Endothelial cell of umbilical vein (primary cell): ENCODE measurements at regions not wholly inside any gene's neighbourhood (a gene's known extent, or its start where the extent isn't known, plus 50 kb on each side); places are given as distances from the start of the nearest gene placed in this dataset.
"Not testable (repeated sequence)": the region's sequence is repeated elsewhere in the genome, so short reads cannot be mapped to it uniquely, and the experiment has no call there.

Experiments
- BruUV-seq: library from RNA; stranded (reverse); fragments of 400-500 nt; replicated peaks from 2 replicates; lab custom pipeline; 2021; lab: Mats Ljungman, UMichigan
- CTCF ChIA-PET: fragments of 300-600, 350-600 bp; sonication (Branson Sonifier 250); formaldehyde crosslinking; loops from one replicate; lab custom pipeline; 2021; ENCODE audit warnings: antibody characterized with exemption, inconsistent platforms; lab: Charles Lee
- POLR2A ChIA-PET: fragments of 300-600, 350-600 bp; sonication (Branson Sonifier 250); formaldehyde crosslinking; loops from one replicate; lab custom pipeline; 2021; ENCODE audit warnings: antibody characterized with exemption, inconsistent platforms; lab: Charles Lee
- DNase-seq: peaks from one replicate; pipeline ENCODE4 v3.0.0-alpha.2; 2011; ENCODE audit warnings: low read depth, low spot score
- FAIRE-seq: peaks from 2 replicates; lab custom pipeline; 2011; peaks lifted over from hg19 to GRCh38; lab: Jason Lieb, UNC
- H2AFZ ChIP-seq: 2 replicates; pipeline ENCODE4 v1.6.0; 2012; ENCODE audit warnings: low read depth, low read length, control low read depth, inconsistent platforms
- H3K27ac ChIP-seq: 2 replicates; pipeline ENCODE4 v1.5.1; 2011; ENCODE audit warnings: low read depth, mild to moderate bottlenecking, control low read depth, low read length, moderate library complexity; ENCODE audit not compliant: insufficient read depth
- H3K27me3 ChIP-seq, 2 experiments: 2 replicates each; pipeline versions ENCODE4 v1.6.0 to v1.6.1; 2011; ENCODE audit warnings: low read length in 2 of 2, mixed read lengths in 1 of 2; ENCODE audit not compliant: control insufficient read depth in 2 of 2, insufficient read depth in 2 of 2
- H3K36me3 ChIP-seq, 2 experiments: 2 replicates in 1 of 2; 3 replicates in 1 of 2; pipeline ENCODE4 v1.5.1; 2011; ENCODE audit warnings: low read length in 2 of 2, mild to moderate bottlenecking in 1 of 2, moderate library complexity in 1 of 2; ENCODE audit not compliant: control insufficient read depth in 2 of 2, insufficient read depth in 2 of 2; ENCODE audit errors: extremely low read depth in 1 of 2
- H3K4me1 ChIP-seq: 3 replicates; pipeline ENCODE4 v1.5.1; 2011; ENCODE audit warnings: mild to moderate bottlenecking, low read length; ENCODE audit not compliant: control insufficient read depth, insufficient read depth; ENCODE audit errors: extremely low read depth
- H3K4me2 ChIP-seq: 2 replicates; pipeline ENCODE4 v1.6.1; 2011; ENCODE audit warnings: low read length, control low read depth, mixed read lengths; ENCODE audit not compliant: insufficient read depth
- H3K4me3 ChIP-seq, 3 experiments: fragments of 200-600 bp in 1 of 3; sonication (generic), shearing (Covaris generic) in 1 of 3; replicated peaks in 1 of 3; 2 replicates each; pipeline ENCODE4 v1.5.1; 2011 to 2016; ENCODE audit warnings: control low read depth in 3 of 3, low read length in 3 of 3, mild to moderate bottlenecking in 2 of 3, inconsistent platforms in 1 of 3, low read depth in 1 of 3, moderate library complexity in 1 of 3; ENCODE audit not compliant: insufficient read depth in 1 of 3
- H3K79me2 ChIP-seq: 2 replicates; pipeline ENCODE4 v1.6.0; 2012; ENCODE audit warnings: low read length, inconsistent platforms; ENCODE audit not compliant: control insufficient read depth, insufficient read depth
- H3K9ac ChIP-seq: replicated peaks from 2 replicates; pipeline ENCODE3; 2011; ENCODE audit warnings: low read length, control low read depth; ENCODE audit not compliant: insufficient read depth; ENCODE audit errors: extremely low read depth
- H3K9me1 ChIP-seq: replicated peaks from 3 replicates; pipeline ENCODE4 v1.6.0; 2011; ENCODE audit warnings: mild to moderate bottlenecking, low read length; ENCODE audit not compliant: control insufficient read depth, insufficient read depth; ENCODE audit errors: extremely low read depth
- H3K9me3 ChIP-seq: replicated peaks from 2 replicates; pipeline ENCODE4 v1.5.1; 2012; ENCODE audit warnings: low read length, inconsistent platforms; ENCODE audit not compliant: control insufficient read depth, insufficient read depth
- H4K20me1 ChIP-seq: replicated peaks from 2 replicates; pipeline ENCODE3; 2011; ENCODE audit warnings: mild to moderate bottlenecking, low read length; ENCODE audit not compliant: control insufficient read depth, insufficient read depth; ENCODE audit errors: extremely low read depth
- GATA2 ChIP-seq: IDR thresholded peaks from 2 replicates; pipeline ENCODE4 v1.7.0; 2011; ENCODE audit warnings: low read depth, mild to moderate bottlenecking, moderate library complexity, mixed read lengths, low read length; ENCODE audit not compliant: insufficient read length, insufficient read depth
- JUN ChIP-seq: IDR thresholded peaks from 2 replicates; pipeline ENCODE4 v1.6.1; 2011; ENCODE audit warnings: borderline replicate concordance, low read depth; ENCODE audit not compliant: insufficient read length, insufficient read depth
- POLR2A ChIP-seq: IDR thresholded peaks from 2 replicates; pipeline ENCODE4 v1.6.1; 2012; ENCODE audit warnings: low read depth, mild to moderate bottlenecking, control low read depth, low read length
- POLR2AphosphoS5 ChIP-seq: IDR thresholded peaks from 2 replicates; pipeline ENCODE4 v1.6.1; 2012; ENCODE audit warnings: low read depth, mild to moderate bottlenecking, control low read depth, low read length, moderate library complexity; ENCODE audit not compliant: insufficient read depth
- dilution Hi-C: fragments of 300-500 bp; cut with MboI; formaldehyde crosslinking; loops from one replicate; pipeline ENCODE4 v1.15.0; 2019; ENCODE audit warnings: low sequenced_read_pairs; ENCODE audit not compliant: extremely low pct_ligation_motif_present
- intact Hi-C: fragments of 100-400 bp; cut with micrococcal nuclease; formaldehyde crosslinking; loops from one replicate; pipeline ENCODE4 v1.10.0; 2022
- TF ChIP-seq, protein P1 (sequence below): IDR thresholded peaks from 2 replicates; pipeline ENCODE4 v1.6.1; 2011; ENCODE audit not compliant: insufficient read depth, insufficient read length
- TF ChIP-seq, protein P2 (sequence below), 2 donors: IDR thresholded peaks; 1 replicate in 1 of 2; 2 replicates in 1 of 2; pipeline ENCODE4 v1.5.1; 2011; ENCODE audit warnings: low read length in 2 of 2, mild to moderate bottlenecking in 2 of 2, moderate library complexity in 2 of 2, control low read depth in 1 of 2, inconsistent platforms in 1 of 2, low read depth in 1 of 2; ENCODE audit not compliant: insufficient read depth in 1 of 2; ENCODE audit errors: extremely low read depth in 1 of 2

DNA sequence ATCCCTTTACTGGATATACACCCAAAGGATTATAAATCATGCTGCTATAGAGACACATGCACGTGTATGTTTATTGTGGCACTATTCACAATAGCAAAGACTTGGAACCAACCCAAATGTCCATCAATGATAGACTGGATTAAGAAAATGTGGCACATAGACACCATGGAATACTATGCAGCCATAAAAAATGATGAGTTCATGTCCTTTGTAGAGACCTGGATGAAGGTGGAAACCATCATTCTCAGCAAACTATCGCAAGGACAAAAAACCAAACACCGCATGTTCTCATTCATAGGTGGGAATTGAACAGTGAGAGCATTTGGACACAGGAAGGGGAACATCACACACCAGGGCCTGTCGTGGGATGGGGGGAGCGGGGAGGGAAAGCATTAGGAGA is 52.4 kb upstream of the FAM135A start:
- dilution Hi-C loops, H3K9ac ChIP-seq, H4K20me1 ChIP-seq, H3K9me3 ChIP-seq, H2AFZ ChIP-seq, H3K79me2 ChIP-seq, H3K4me3 ChIP-seq, intact Hi-C loops, BruUV-seq, FAIRE-seq, POLR2A ChIA-PET, DNase-seq, H3K36me3 ChIP-seq, H3K9me1 ChIP-seq, H3K27ac ChIP-seq, H3K27me3 ChIP-seq, H3K4me1 ChIP-seq, H3K4me2 ChIP-seq: not testable (repeated sequence)
- CTCF ChIA-PET, result interaction anchor here (1.3 kb wide), 1 partner anchor 38 kb away, joined by 3 read pairs; no protein-coding TSS in a partner anchor

DNA sequence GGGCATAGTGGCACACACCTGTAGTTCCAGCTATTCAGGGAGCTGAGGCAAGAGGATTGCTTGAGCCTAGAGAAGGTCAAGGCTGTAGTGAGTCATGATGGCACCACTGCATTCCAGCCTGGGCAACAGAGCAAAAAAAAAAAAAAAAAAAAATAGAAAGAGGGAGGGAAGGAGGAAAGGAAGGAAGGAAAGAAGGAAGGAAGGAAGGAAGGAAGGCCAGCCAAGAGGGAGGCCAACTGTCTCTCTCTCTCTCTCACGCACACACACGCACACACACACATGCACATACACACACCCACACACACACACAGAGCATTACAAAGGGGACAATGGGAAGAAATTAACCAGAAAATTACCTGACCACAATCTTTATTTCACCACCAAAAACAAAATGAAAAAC is 50.6 kb upstream of the COL9A1 start:
- Histone ChIP-seq H3K79me2 (no peaks in the 10 kb centered on the region), H2AFZ (no peak overlapping the region), H3K9ac (no peak overlapping the region), H3K36me3 (no peaks in the 10 kb centered on the region), H3K4me2 (no peak overlapping the region), H3K9me3 (no peaks in the 10 kb centered on the region), H3K4me3 (no peak overlapping the region), H4K20me1 (no peaks in the 10 kb centered on the region), H3K27me3 (no peaks in the 10 kb centered on the region), H3K9me1 (no peaks in the 10 kb centered on the region), H3K4me1 (no peaks in the 10 kb centered on the region), H3K27ac (no peak overlapping the region)
- FAIRE-seq (no peak), DNase-seq (no peak)
- POLR2A ChIA-PET, result no interaction called here
- TF ChIP-seq POLR2AphosphoS5 (no peak), GATA2 (no peak), POLR2A (no peak), JUN (no peak)
- TF ChIP-seq, protein P1, sequence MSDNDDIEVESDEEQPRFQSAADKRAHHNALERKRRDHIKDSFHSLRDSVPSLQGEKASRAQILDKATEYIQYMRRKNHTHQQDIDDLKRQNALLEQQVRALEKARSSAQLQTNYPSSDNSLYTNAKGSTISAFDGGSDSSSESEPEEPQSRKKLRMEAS, result no peak
- TF ChIP-seq, protein P2, sequence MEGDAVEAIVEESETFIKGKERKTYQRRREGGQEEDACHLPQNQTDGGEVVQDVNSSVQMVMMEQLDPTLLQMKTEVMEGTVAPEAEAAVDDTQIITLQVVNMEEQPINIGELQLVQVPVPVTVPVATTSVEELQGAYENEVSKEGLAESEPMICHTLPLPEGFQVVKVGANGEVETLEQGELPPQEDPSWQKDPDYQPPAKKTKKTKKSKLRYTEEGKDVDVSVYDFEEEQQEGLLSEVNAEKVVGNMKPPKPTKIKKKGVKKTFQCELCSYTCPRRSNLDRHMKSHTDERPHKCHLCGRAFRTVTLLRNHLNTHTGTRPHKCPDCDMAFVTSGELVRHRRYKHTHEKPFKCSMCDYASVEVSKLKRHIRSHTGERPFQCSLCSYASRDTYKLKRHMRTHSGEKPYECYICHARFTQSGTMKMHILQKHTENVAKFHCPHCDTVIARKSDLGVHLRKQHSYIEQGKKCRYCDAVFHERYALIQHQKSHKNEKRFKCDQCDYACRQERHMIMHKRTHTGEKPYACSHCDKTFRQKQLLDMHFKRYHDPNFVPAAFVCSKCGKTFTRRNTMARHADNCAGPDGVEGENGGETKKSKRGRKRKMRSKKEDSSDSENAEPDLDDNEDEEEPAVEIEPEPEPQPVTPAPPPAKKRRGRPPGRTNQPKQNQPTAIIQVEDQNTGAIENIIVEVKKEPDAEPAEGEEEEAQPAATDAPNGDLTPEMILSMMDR (IDR thresholded peaks at IDR 0.05; ENCODE audit: extremely low read depth in 1 of 2, insufficient read depth in 1 of 2, low read depth in 1 of 2, low read length in 2 of 2), result no peak
- no TSS peak for BruUV-seq
- CTCF ChIA-PET, result interaction anchor here (1.1 kb wide), 1 partner anchor 18 kb away, joined by 3 read pairs; no protein-coding TSS in a partner anchor
- dilution Hi-C loops, result no loop called here
- intact Hi-C loops, result no loop called here
